ENCODE measurements at regions not wholly inside any gene's neighbourhood (a gene's known extent, or its start where the extent isn't known, plus 50 kb on each side); places are given as distances from the start of the nearest gene placed in this dataset.

DNA sequence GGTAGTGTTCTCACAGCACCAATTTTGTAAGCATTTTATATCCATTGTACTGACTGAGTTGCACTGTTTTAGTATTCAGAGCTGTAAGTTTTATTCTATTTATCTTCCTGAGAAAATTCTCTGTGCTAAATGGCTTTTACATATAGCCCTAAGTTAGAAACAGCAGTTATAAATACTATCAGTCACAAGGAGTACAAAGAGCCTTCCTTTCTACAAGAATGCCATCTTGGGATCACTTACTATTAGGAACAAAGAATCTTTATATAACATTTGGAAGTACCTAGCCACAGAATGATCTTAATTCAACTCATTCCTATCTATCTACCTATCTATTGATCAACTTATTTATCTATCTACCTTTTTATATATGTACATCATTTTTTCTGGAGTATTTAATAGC, 423.9 kb upstream of the RGS18 start:
- Histone ChIP-seq H3F3A (ENCODE audit: control insufficient read depth, insufficient read depth) (no peaks in the 10 kb centered on the region), H4K20me1 (ENCODE audit: control insufficient read depth, insufficient read depth, low read depth, low read length) (no peaks in the 10 kb centered on the region), H3K9me3 (ENCODE audit: control insufficient read depth, insufficient read depth, low read length) (no peaks in the 10 kb centered on the region), H3K36me3 (ENCODE audit: control insufficient read depth, low read length) (no peaks in the 10 kb centered on the region), H3K79me2 (ENCODE audit: control insufficient read depth, low read length) (no peaks in the 10 kb centered on the region), H3K4me3 (ENCODE audit: low read length) (no peak overlapping the region), H3K9me2 (replicated peaks; ENCODE audit: control insufficient read depth, low read length) (no peaks in the 10 kb centered on the region), H3K4me1 (ENCODE audit: control insufficient read depth, low read length) (no peaks in the 10 kb centered on the region), H3K27me3 (ENCODE audit: control insufficient read depth, low read length) (no peaks in the 10 kb centered on the region), H3K4me2 (ENCODE audit: low read length) (no peak overlapping the region), H3K27ac (ENCODE audit: low read depth, low read length) (no peak overlapping the region)
- TF ChIP-seq, protein P1, sequence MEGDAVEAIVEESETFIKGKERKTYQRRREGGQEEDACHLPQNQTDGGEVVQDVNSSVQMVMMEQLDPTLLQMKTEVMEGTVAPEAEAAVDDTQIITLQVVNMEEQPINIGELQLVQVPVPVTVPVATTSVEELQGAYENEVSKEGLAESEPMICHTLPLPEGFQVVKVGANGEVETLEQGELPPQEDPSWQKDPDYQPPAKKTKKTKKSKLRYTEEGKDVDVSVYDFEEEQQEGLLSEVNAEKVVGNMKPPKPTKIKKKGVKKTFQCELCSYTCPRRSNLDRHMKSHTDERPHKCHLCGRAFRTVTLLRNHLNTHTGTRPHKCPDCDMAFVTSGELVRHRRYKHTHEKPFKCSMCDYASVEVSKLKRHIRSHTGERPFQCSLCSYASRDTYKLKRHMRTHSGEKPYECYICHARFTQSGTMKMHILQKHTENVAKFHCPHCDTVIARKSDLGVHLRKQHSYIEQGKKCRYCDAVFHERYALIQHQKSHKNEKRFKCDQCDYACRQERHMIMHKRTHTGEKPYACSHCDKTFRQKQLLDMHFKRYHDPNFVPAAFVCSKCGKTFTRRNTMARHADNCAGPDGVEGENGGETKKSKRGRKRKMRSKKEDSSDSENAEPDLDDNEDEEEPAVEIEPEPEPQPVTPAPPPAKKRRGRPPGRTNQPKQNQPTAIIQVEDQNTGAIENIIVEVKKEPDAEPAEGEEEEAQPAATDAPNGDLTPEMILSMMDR (IDR thresholded peaks at IDR 0.05; ENCODE audit: low read depth, low read length, poor library complexity, severe bottlenecking): no peak

DNA sequence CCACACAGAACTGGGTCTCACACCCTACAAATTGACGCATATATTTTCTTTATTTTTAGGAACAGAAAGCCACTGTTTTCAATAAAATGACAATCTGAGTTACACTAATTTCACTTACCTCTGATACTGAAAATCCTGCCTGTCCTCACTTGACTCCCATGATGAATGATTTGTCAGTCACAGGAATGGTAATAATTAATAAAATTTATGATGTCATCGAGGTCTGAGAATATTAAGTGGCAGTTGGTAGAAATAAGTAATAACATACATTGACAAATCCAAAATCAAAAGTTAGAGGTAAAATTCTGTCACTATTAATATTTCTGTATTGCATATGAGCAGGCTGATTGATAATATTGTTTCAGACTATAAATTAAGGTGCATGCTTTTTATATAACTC, 418.7 kb upstream of the RGS18 start:
- Histone ChIP-seq H3K4me3 (ENCODE audit: low read length) (no peak overlapping the region), H3K4me2 (ENCODE audit: low read length) (no peak overlapping the region), H3K9me3 (ENCODE audit: control insufficient read depth, insufficient read depth, low read length) (no peaks in the 10 kb centered on the region), H3K79me2 (ENCODE audit: control insufficient read depth, low read length) (no peaks in the 10 kb centered on the region), H3F3A (ENCODE audit: control insufficient read depth, insufficient read depth) (no peaks in the 10 kb centered on the region), H3K9me2 (replicated peaks; ENCODE audit: control insufficient read depth, low read length) (no peaks in the 10 kb centered on the region), H3K4me1 (ENCODE audit: control insufficient read depth, low read length) (no peaks in the 10 kb centered on the region), H3K27me3 (ENCODE audit: control insufficient read depth, low read length) (no peaks in the 10 kb centered on the region), H4K20me1 (ENCODE audit: control insufficient read depth, insufficient read depth, low read depth, low read length) (no peaks in the 10 kb centered on the region), H3K27ac (ENCODE audit: low read depth, low read length) (no peak overlapping the region), H3K36me3 (ENCODE audit: control insufficient read depth, low read length) (no peaks in the 10 kb centered on the region)
- no peak for TF ChIP-seq EZH2phosphoT487 (IDR thresholded peaks at IDR 0.05; ENCODE audit: borderline replicate concordance, low read length)
- TF ChIP-seq, protein P1 (IDR thresholded peaks at IDR 0.05; ENCODE audit: low read depth, low read length, poor library complexity, severe bottlenecking): no peak

DNA sequence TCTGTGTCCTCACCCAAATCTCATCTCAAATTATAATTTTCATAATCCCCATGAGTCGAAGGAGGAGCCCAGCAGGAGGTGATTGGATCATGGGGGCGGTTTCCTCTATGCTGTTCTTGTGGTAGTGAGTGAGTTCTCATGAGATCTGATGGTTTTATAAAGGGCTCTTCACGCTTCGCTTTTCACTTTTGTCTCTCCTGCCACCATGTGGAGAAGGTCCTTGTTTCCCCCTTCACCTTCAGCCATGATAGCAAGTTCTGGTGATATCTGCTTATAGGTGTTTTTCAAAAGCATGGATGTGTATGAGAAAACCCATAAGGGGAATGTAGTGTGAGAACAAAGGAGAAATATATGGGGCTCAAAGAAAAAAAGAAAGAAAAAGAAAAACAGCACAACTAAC, 405.9 kb upstream of the RGS18 start:
- Histone ChIP-seq H4K20me1 (ENCODE audit: control insufficient read depth, insufficient read depth, low read depth, low read length) (no peaks in the 10 kb centered on the region), H3K4me3 (ENCODE audit: low read length) (no peak overlapping the region), H3K36me3 (ENCODE audit: control insufficient read depth, low read length) (no peaks in the 10 kb centered on the region), H3K79me2 (ENCODE audit: control insufficient read depth, low read length) (no peaks in the 10 kb centered on the region), H3K4me2 (ENCODE audit: low read length) (no peak overlapping the region), H3F3A (ENCODE audit: control insufficient read depth, insufficient read depth) (no peaks in the 10 kb centered on the region), H3K27me3 (ENCODE audit: control insufficient read depth, low read length) (no peaks in the 10 kb centered on the region), H3K9me3 (ENCODE audit: control insufficient read depth, insufficient read depth, low read length) (no peaks in the 10 kb centered on the region), H3K4me1 (ENCODE audit: control insufficient read depth, low read length) (no peaks in the 10 kb centered on the region), H3K9me2 (replicated peaks; ENCODE audit: control insufficient read depth, low read length) (no peaks in the 10 kb centered on the region), H3K27ac (ENCODE audit: low read depth, low read length) (no peak overlapping the region)
- TF ChIP-seq, protein P1 (IDR thresholded peaks at IDR 0.05; ENCODE audit: low read depth, low read length, poor library complexity, severe bottlenecking): no peak
- TF ChIP-seq EZH2phosphoT487 (IDR thresholded peaks at IDR 0.05; ENCODE audit: borderline replicate concordance, low read length): no peak

DNA sequence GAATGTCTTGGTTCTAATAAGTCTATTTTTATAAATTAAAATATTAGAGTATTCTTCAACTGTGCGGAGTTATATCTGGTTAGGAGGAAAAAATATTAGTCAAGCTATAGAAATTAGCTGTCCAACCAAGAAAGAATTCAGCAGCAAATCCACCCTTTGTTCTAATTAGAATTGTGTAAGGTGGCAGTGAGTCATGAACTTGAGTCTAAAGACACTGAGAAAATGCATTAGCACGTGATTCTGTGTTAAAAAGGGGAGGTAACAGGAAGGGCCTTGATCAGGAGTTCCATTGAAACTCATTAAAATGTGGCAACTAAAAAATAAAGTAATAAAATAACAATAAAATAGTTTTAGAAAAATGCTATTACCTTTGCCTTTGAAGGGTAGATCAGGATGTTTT, 398.2 kb upstream of the RGS18 start:
- no peaks in the 10 kb centered on the region for H3K27me3 ChIP-seq (ENCODE audit: control insufficient read depth, low read length)
- TF ChIP-seq, protein P1 (IDR thresholded peaks at IDR 0.05; ENCODE audit: low read depth, low read length, poor library complexity, severe bottlenecking): no peak
- TF ChIP-seq EZH2phosphoT487 (IDR thresholded peaks at IDR 0.05; ENCODE audit: borderline replicate concordance, low read length): no peak
- no peaks in the 10 kb centered on the region for H3K36me3 ChIP-seq (ENCODE audit: control insufficient read depth, low read length)
- H3K4me2 ChIP-seq (ENCODE audit: low read length): no peak overlapping the region
- H3K79me2 ChIP-seq (ENCODE audit: control insufficient read depth, low read length): no peaks in the 10 kb centered on the region
- no peaks in the 10 kb centered on the region for H3F3A ChIP-seq (ENCODE audit: control insufficient read depth, insufficient read depth)
- H3K9me2 ChIP-seq (replicated peaks; ENCODE audit: control insufficient read depth, low read length): no peaks in the 10 kb centered on the region
- no peak overlapping the region for H3K4me3 ChIP-seq (ENCODE audit: low read length)
- H3K27ac ChIP-seq (ENCODE audit: low read depth, low read length): no peak overlapping the region
- H4K20me1 ChIP-seq (ENCODE audit: control insufficient read depth, insufficient read depth, low read depth, low read length): no peaks in the 10 kb centered on the region
- H3K4me1 ChIP-seq (ENCODE audit: control insufficient read depth, low read length): no peaks in the 10 kb centered on the region
- H3K9me3 ChIP-seq (ENCODE audit: control insufficient read depth, insufficient read depth, low read length): no peaks in the 10 kb centered on the region
